ENCODE measurements at regions not wholly inside any gene's neighbourhood (a gene's known extent, or its start where the extent isn't known, plus 50 kb on each side); places are given as distances from the start of the nearest gene placed in this dataset.

- no peak overlapping the region for H3K4me3 ChIP-seq (ENCODE audit: low read depth, low read length)
- DNase-seq (ENCODE audit: low read depth, low spot score), result no peak
- TF ChIP-seq CTCF (IDR thresholded peaks at IDR 0.05; ENCODE audit: low read depth, low read length), result no peak
- in situ Hi-C loops (cut with HindIII; ENCODE audit: low sequenced_read_pairs), result no loop called here
These were observed 862.9 kb downstream of the UQCRFS1 start for GRCh38 chr19:28350037-28350436.

GRCh38 chr19:28349604-28350003 lies 863.3 kb downstream of the UQCRFS1 start:
- DNase-seq (ENCODE audit: low read depth, low spot score), result no peak
- TF ChIP-seq CTCF (IDR thresholded peaks at IDR 0.05; ENCODE audit: low read depth, low read length), result no peak
- no peak overlapping the region for H3K4me3 ChIP-seq (ENCODE audit: low read depth, low read length)
- in situ Hi-C loops (cut with HindIII; ENCODE audit: low sequenced_read_pairs), result no loop called here

- in situ Hi-C loops (cut with HindIII; ENCODE audit: low sequenced_read_pairs), result no loop called here
- no peak overlapping the region for H3K4me3 ChIP-seq (ENCODE audit: low read depth, low read length)
- TF ChIP-seq CTCF (IDR thresholded peaks at IDR 0.05; ENCODE audit: low read depth, low read length), result no peak
- no peak for DNase-seq (ENCODE audit: low read depth, low spot score)
These were observed 867.1 kb downstream of the UQCRFS1 start for GRCh38 chr19:28345811-28346210.

GRCh38 chr19:28341810-28342350 lies 871.1 kb downstream of the UQCRFS1 start:
- no peak for TF ChIP-seq CTCF (IDR thresholded peaks at IDR 0.05; ENCODE audit: low read depth, low read length)
- no peak for DNase-seq (ENCODE audit: low read depth, low spot score)
- H3K4me3 ChIP-seq (ENCODE audit: low read depth, low read length), result no peak overlapping the region
- in situ Hi-C loops (cut with HindIII; ENCODE audit: low sequenced_read_pairs), result no loop called here

GRCh38 chr19:28334419-28334818 lies 878.5 kb downstream of the UQCRFS1 start:
- no peak for TF ChIP-seq CTCF (IDR thresholded peaks at IDR 0.05; ENCODE audit: low read depth, low read length)
- no peak for DNase-seq (ENCODE audit: low read depth, low spot score)
- H3K4me3 ChIP-seq (ENCODE audit: low read depth, low read length), result no peak overlapping the region
- in situ Hi-C loops (cut with HindIII; ENCODE audit: low sequenced_read_pairs), result no loop called here

- no peak for DNase-seq (ENCODE audit: low read depth, low spot score)
- TF ChIP-seq CTCF (IDR thresholded peaks at IDR 0.05; ENCODE audit: low read depth, low read length), result no peak
- in situ Hi-C loops (cut with HindIII; ENCODE audit: low sequenced_read_pairs), result no loop called here
- no peak overlapping the region for H3K4me3 ChIP-seq (ENCODE audit: low read depth, low read length)
These were observed 879.0 kb downstream of the UQCRFS1 start for GRCh38 chr19:28333909-28334308.

GRCh38 chr19:28332886-28333285 lies 880.1 kb downstream of the UQCRFS1 start:
- DNase-seq (ENCODE audit: low read depth, low spot score), result no peak
- no peak overlapping the region for H3K4me3 ChIP-seq (ENCODE audit: low read depth, low read length)
- TF ChIP-seq CTCF (IDR thresholded peaks at IDR 0.05; ENCODE audit: low read depth, low read length), result no peak
- in situ Hi-C loops (cut with HindIII; ENCODE audit: low sequenced_read_pairs), result no loop called here

All from astrocyte of the spinal cord (primary cell).